ENCODE measurements at regions not wholly inside any gene's neighbourhood (a gene's known extent, or its start where the extent isn't known, plus 50 kb on each side); places are given as distances from the start of the nearest gene placed in this dataset.
A peak's percentile ranks its signal among the peaks of the same experiment; 100 is the strongest.

DNA sequence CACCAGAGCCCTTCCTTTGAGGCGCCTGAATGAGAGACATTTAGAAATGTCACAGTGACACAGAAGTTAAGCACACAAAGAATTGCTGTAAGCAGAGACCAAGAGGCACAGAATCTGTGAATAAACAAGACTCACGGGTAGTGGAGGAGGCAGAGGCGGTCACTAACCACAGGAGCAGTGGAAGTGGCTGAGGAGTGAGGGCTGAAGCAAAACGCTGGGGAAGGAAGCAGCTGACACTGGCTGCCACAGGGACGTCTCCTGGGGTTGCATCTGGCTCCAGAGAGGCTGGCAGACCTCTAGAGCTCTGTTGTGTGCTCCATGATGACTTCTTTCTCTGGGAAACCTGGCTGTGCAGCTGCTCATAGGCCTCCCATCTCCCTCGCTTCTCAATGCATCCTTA is 65.0 kb upstream of the SLC2A12 start:
- H3K4me2 ChIP-seq (ENCODE audit: low read length) = no peak overlapping the region
- H3K4ac ChIP-seq (ENCODE audit: low read depth, low read length) = no peak overlapping the region
- H2AK5ac ChIP-seq (ENCODE audit: low read length) = no peak overlapping the region
- H2BK120ac ChIP-seq (ENCODE audit: low read depth, low read length) = no peak overlapping the region
- no peak overlapping the region for H2BK5ac ChIP-seq (ENCODE audit: low read length)
- H3K27ac ChIP-seq (ENCODE audit: low read depth, low read length) = no peak overlapping the region
- no peaks in the 10 kb centered on the region for H3K79me1 ChIP-seq (ENCODE audit: low read length)
- no CpG with 5 or more reads among the region's 6 CpGs for WGBS (ENCODE audit: extremely low coverage, insufficient coverage, low lambda C conversion rate)
- no peak overlapping the region for H4K5ac ChIP-seq (ENCODE audit: low read length)
- H3K27me3 ChIP-seq (ENCODE audit: insufficient read depth, low read length, poor library complexity) = no peaks in the 10 kb centered on the region
- H4K8ac ChIP-seq (ENCODE audit: low read depth, low read length) = no peak overlapping the region
- H3K4me1 ChIP-seq (ENCODE audit: control insufficient read depth, low read depth, low read length) = no peaks in the 10 kb centered on the region
- no peaks in the 10 kb centered on the region for H3K79me2 ChIP-seq (ENCODE audit: control insufficient read depth, insufficient read depth, low read length)
- H3K56ac ChIP-seq (ENCODE audit: low read length) = no peak overlapping the region
- H3K4me3 ChIP-seq (ENCODE audit: low read length) = no peak overlapping the region
- no peak overlapping the region for H3K9ac ChIP-seq (ENCODE audit: low read length)
- H3K18ac ChIP-seq (ENCODE audit: low read length) = no peak overlapping the region
- no peaks in the 10 kb centered on the region for H3K36me3 ChIP-seq (ENCODE audit: control insufficient read depth, insufficient read depth, low read length)
- H2BK15ac ChIP-seq (replicated peaks; ENCODE audit: low read depth) = no peak overlapping the region
- no peak overlapping the region for H3K23ac ChIP-seq (ENCODE audit: low read length)
- DNase-seq = no peak

DNA sequence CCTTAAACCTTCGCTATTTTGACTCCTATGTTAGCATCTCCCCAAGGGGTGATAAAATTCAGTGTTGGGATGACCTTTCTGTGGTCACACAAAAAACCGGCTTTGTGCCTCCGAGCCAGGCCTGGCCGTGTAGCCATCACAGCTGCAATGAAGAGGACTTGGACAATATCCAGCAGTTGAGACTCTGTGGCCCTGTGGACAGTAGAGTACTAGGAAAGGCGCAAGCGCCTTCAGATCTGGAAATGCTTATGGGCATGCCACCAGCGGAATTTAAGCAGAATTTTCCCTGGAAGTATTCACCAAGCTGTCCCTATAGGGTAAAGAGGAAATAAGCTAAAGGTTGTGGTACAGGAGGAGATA is 63.3 kb upstream of the SLC2A12 start:
- Histone ChIP-seq H4K5ac (ENCODE audit: low read length) (no peak overlapping the region), H2BK15ac (replicated peaks; ENCODE audit: low read depth) (no peak overlapping the region), H2BK120ac (ENCODE audit: low read depth, low read length) (no peak overlapping the region), H2AK5ac (ENCODE audit: low read length) (no peak overlapping the region), H3K4me1 (ENCODE audit: control insufficient read depth, low read depth, low read length) (no peaks in the 10 kb centered on the region), H3K4ac (ENCODE audit: low read depth, low read length) (no peak overlapping the region), H2BK5ac (ENCODE audit: low read length) (no peak overlapping the region), H3K4me3 (ENCODE audit: low read length) (no peak overlapping the region), H3K79me2 (ENCODE audit: control insufficient read depth, insufficient read depth, low read length) (no peaks in the 10 kb centered on the region), H3K27ac (ENCODE audit: low read depth, low read length) (no peak overlapping the region), H3K79me1 (ENCODE audit: low read length) (no peaks in the 10 kb centered on the region), H3K23ac (ENCODE audit: low read length) (no peak overlapping the region), H3K4me2 (ENCODE audit: low read length) (no peak overlapping the region), H3K36me3 (ENCODE audit: control insufficient read depth, insufficient read depth, low read length) (no peaks in the 10 kb centered on the region), H4K8ac (ENCODE audit: low read depth, low read length) (no peak overlapping the region), H3K56ac (ENCODE audit: low read length) (no peak overlapping the region), H3K9ac (ENCODE audit: low read length) (no peak overlapping the region), H3K27me3 (ENCODE audit: insufficient read depth, low read length, poor library complexity) (no peaks in the 10 kb centered on the region), H3K18ac (ENCODE audit: low read length) (no peak overlapping the region)
- no peak for DNase-seq
- no CpG with 5 or more reads among the region's 7 CpGs for WGBS (ENCODE audit: extremely low coverage, insufficient coverage, low lambda C conversion rate)

DNA sequence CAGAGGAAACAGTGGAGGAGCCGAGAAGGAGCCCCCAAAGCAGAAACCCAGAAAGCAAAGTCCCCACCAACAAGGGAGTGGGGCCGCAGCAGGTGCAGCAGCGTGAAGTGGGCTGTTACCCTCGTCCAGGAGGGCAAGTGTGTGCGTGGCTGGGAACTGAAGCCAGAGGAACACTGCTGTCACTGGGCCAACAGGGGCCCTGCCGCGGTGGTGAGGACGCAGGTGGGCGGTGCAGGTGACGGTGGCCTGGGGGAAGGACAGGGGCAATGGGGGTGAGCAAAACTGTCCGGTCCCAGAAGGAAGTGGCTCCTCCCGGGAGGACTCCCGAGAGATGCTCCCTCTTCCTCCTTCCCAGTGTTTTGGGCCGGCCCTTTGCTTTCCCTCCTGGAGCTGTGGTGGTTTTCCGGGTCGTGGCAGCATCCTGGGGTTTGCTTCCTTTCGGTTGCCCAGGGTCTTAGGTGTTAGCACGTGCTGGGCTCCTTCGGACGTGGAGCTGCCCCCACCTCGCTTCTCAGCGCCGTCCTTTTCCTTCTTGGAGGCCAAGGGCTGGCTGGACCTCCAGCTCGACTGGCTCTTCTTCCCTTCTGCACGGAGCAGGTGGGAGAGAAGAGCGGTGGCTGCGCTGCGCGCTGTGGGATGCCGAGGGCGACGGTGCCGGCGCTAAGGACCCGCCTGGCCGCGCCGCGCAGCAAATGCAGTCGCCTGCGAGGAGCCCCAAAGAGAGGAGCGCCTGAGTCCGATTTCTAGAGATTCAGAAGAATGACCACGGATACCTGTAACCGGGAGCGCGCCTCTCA is 62.7 kb upstream of the SLC2A12 start:
- H3K9ac ChIP-seq (ENCODE audit: low read length) = no peak overlapping the region
- no peaks in the 10 kb centered on the region for H3K27me3 ChIP-seq (ENCODE audit: insufficient read depth, low read length, poor library complexity)
- H3K18ac ChIP-seq (ENCODE audit: low read length) = no peak overlapping the region
- H3K79me2 ChIP-seq (ENCODE audit: control insufficient read depth, insufficient read depth, low read length) = no peaks in the 10 kb centered on the region
- no peak for DNase-seq
- H3K36me3 ChIP-seq (ENCODE audit: control insufficient read depth, insufficient read depth, low read length) = no peaks in the 10 kb centered on the region
- H2AK5ac ChIP-seq (ENCODE audit: low read length) = no peak overlapping the region
- no peak overlapping the region for H3K23ac ChIP-seq (ENCODE audit: low read length)
- H3K4me2 ChIP-seq (ENCODE audit: low read length) = no peak overlapping the region
- WGBS (ENCODE audit: extremely low coverage, insufficient coverage, low lambda C conversion rate) = no CpG with 5 or more reads among the region's 47 CpGs
- H3K27ac ChIP-seq (ENCODE audit: low read depth, low read length) = no peak overlapping the region
- H4K5ac ChIP-seq (ENCODE audit: low read length) = no peak overlapping the region
- H3K4ac ChIP-seq (ENCODE audit: low read depth, low read length) = no peak overlapping the region
- H3K4me1 ChIP-seq (ENCODE audit: control insufficient read depth, low read depth, low read length) = no peaks in the 10 kb centered on the region
- no peaks in the 10 kb centered on the region for H3K79me1 ChIP-seq (ENCODE audit: low read length)
- H3K4me3 ChIP-seq (ENCODE audit: low read length) = no peak overlapping the region
- H2BK5ac ChIP-seq (ENCODE audit: low read length) = no peak overlapping the region
- no peak overlapping the region for H3K56ac ChIP-seq (ENCODE audit: low read length)
- H2BK120ac ChIP-seq (ENCODE audit: low read depth, low read length) = no peak overlapping the region
- H4K8ac ChIP-seq (ENCODE audit: low read depth, low read length) = no peak overlapping the region
- H2BK15ac ChIP-seq (replicated peaks; ENCODE audit: low read depth) = no peak overlapping the region

DNA sequence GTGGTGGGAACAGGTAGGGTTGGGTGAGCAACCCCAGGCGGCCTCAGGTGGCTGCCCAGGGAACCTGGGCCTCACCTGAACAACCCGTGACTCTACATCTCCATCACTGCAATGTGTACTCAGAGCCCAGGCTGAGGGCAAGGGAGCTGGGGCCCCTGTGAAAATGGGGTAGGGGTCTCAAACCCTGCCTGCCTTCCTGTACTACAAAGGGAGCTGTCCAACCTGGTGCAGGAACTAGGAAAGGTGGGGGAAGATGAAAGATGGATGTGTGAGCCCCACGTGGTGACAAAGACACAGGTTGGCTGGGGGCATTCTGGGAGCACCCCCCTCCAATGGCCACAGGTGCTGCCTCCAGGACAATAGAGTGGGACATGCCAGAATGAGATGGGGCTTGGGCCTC is 62.1 kb upstream of the SLC2A12 start:
- H3K4me3 ChIP-seq (ENCODE audit: low read length) = no peak overlapping the region
- no peak overlapping the region for H2BK5ac ChIP-seq (ENCODE audit: low read length)
- no peak for DNase-seq
- no peaks in the 10 kb centered on the region for H3K27me3 ChIP-seq (ENCODE audit: insufficient read depth, low read length, poor library complexity)
- no peak overlapping the region for H4K5ac ChIP-seq (ENCODE audit: low read length)
- H3K4ac ChIP-seq (ENCODE audit: low read depth, low read length) = no peak overlapping the region
- H4K8ac ChIP-seq (ENCODE audit: low read depth, low read length) = no peak overlapping the region
- no peak overlapping the region for H2BK120ac ChIP-seq (ENCODE audit: low read depth, low read length)
- H3K9ac ChIP-seq (ENCODE audit: low read length) = no peak overlapping the region
- no peak overlapping the region for H3K56ac ChIP-seq (ENCODE audit: low read length)
- no peak overlapping the region for H2AK5ac ChIP-seq (ENCODE audit: low read length)
- H3K4me1 ChIP-seq (ENCODE audit: control insufficient read depth, low read depth, low read length) = no peaks in the 10 kb centered on the region
- no CpG with 5 or more reads among the region's 3 CpGs for WGBS (ENCODE audit: extremely low coverage, insufficient coverage, low lambda C conversion rate)
- H3K79me2 ChIP-seq (ENCODE audit: control insufficient read depth, insufficient read depth, low read length) = no peaks in the 10 kb centered on the region
- H3K4me2 ChIP-seq (ENCODE audit: low read length) = no peak overlapping the region
- H3K27ac ChIP-seq (ENCODE audit: low read depth, low read length) = no peak overlapping the region
- H3K18ac ChIP-seq (ENCODE audit: low read length) = no peak overlapping the region
- no peaks in the 10 kb centered on the region for H3K79me1 ChIP-seq (ENCODE audit: low read length)
- H3K23ac ChIP-seq (ENCODE audit: low read length) = no peak overlapping the region
- no peak overlapping the region for H2BK15ac ChIP-seq (replicated peaks; ENCODE audit: low read depth)
- H3K36me3 ChIP-seq (ENCODE audit: control insufficient read depth, insufficient read depth, low read length) = no peaks in the 10 kb centered on the region

DNA sequence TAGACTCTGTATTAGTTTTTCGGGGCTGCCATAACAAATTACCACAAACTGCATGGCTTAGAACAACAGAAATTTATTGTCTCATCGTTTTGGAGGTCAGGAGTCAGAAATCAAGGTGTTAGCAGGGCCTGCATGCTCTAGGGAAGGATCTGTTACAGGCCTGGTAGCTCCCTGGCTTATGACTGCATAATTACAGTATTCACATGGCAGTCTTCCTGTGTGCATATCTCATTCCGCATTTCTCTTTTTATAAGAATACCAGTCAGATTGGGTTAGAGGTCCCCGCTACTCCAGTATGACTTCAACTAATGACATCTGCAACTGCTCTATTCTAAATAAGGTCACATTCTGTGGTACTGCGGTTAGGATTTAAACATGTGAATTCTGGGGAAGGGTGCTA is 59.3 kb upstream of the SLC2A12 start:
- Histone ChIP-seq H3K79me1 (ENCODE audit: low read length) (no peaks in the 10 kb centered on the region), H2BK5ac (ENCODE audit: low read length) (no peak overlapping the region), H3K79me2 (ENCODE audit: control insufficient read depth, insufficient read depth, low read length) (no peaks in the 10 kb centered on the region), H4K5ac (ENCODE audit: low read length) (no peak overlapping the region), H4K8ac (ENCODE audit: low read depth, low read length) (no peak overlapping the region), H2AK5ac (ENCODE audit: low read length) (no peak overlapping the region), H3K4me1 (ENCODE audit: control insufficient read depth, low read depth, low read length) (no peaks in the 10 kb centered on the region), H3K27ac (ENCODE audit: low read depth, low read length) (no peak overlapping the region), H3K27me3 (ENCODE audit: insufficient read depth, low read length, poor library complexity) (no peaks in the 10 kb centered on the region), H3K4me2 (ENCODE audit: low read length) (no peak overlapping the region), H3K4me3 (ENCODE audit: low read length) (no peak overlapping the region), H3K23ac (ENCODE audit: low read length) (no peak overlapping the region), H3K18ac (ENCODE audit: low read length) (no peak overlapping the region), H3K36me3 (ENCODE audit: control insufficient read depth, insufficient read depth, low read length) (no peaks in the 10 kb centered on the region), H2BK120ac (ENCODE audit: low read depth, low read length) (no peak overlapping the region), H3K4ac (ENCODE audit: low read depth, low read length) (no peak overlapping the region), H3K56ac (ENCODE audit: low read length) (no peak overlapping the region), H3K9ac (ENCODE audit: low read length) (no peak overlapping the region), H2BK15ac (replicated peaks; ENCODE audit: low read depth) (no peak overlapping the region)
- no peak for DNase-seq
- no CpG with 5 or more reads among the region's 5 CpGs for WGBS (ENCODE audit: extremely low coverage, insufficient coverage, low lambda C conversion rate)

DNA sequence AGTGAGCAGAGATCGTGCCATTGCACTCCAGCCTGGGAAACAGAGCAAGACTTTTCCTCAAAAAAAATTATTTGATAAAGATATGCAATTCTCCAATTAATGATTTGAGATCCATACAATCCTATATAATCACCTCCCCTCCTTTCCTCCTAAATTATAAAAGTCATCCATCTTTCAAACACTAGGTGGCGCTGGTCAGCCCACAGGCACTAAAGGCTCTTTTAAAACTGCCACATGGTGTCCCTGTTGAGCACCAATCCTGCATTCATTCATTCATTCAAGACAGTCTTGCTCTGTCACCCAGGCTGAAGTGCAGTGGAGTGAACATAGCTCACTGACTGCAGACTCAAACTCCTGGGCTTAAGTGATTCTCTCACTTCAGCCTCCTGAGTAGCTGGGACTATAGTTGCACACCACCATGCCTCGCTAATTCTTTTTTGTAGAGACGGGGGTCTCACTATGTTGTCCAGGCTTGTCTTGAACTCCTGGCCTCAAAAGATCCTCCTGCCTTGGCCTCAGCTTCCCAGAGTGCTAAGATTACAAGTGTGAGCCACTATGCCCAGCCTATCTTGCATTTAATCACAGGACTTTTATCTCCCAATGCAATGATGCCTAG is 58.7 kb upstream of the SLC2A12 start:
- H3K4ac ChIP-seq (ENCODE audit: low read depth, low read length) = no peak overlapping the region

More for the DNA sequence above, 58.7 kb upstream of the SLC2A12 start:
- no peak overlapping the region for H3K23ac ChIP-seq (ENCODE audit: low read length)
- no peak overlapping the region for H3K18ac ChIP-seq (ENCODE audit: low read length)
- DNase-seq = peak; percentile 82
- H3K9ac ChIP-seq (ENCODE audit: low read length) = no peak overlapping the region
- H3K79me2 ChIP-seq (ENCODE audit: control insufficient read depth, insufficient read depth, low read length) = no peaks in the 10 kb centered on the region
- no peak overlapping the region for H4K5ac ChIP-seq (ENCODE audit: low read length)
- no peaks in the 10 kb centered on the region for H3K27me3 ChIP-seq (ENCODE audit: insufficient read depth, low read length, poor library complexity)
- H3K4me1 ChIP-seq (ENCODE audit: control insufficient read depth, low read depth, low read length) = no peaks in the 10 kb centered on the region
- no peak overlapping the region for H2BK5ac ChIP-seq (ENCODE audit: low read length)
- H3K27ac ChIP-seq (ENCODE audit: low read depth, low read length) = no peak overlapping the region
- no peak overlapping the region for H3K4me3 ChIP-seq (ENCODE audit: low read length)
- no peak overlapping the region for H2AK5ac ChIP-seq (ENCODE audit: low read length)
- H3K4me2 ChIP-seq (ENCODE audit: low read length) = no peak overlapping the region
- no peak overlapping the region for H4K8ac ChIP-seq (ENCODE audit: low read depth, low read length)
- no peak overlapping the region for H2BK120ac ChIP-seq (ENCODE audit: low read depth, low read length)
- no peak overlapping the region for H3K56ac ChIP-seq (ENCODE audit: low read length)
- no peaks in the 10 kb centered on the region for H3K79me1 ChIP-seq (ENCODE audit: low read length)
- no peak overlapping the region for H2BK15ac ChIP-seq (replicated peaks; ENCODE audit: low read depth)
- H3K36me3 ChIP-seq (ENCODE audit: control insufficient read depth, insufficient read depth, low read length) = no peaks in the 10 kb centered on the region
- WGBS (ENCODE audit: extremely low coverage, insufficient coverage, low lambda C conversion rate) = no CpG with 5 or more reads among the region's 4 CpGs

Measured in mesendoderm (in vitro differentiated cells).